MM.1S (cell line): ENCODE measurements at regions not wholly inside any gene's neighbourhood (a gene's known extent, or its start where the extent isn't known, plus 50 kb on each side); places are given as distances from the start of the nearest gene placed in this dataset.

ENCODE experiments used
- CTCF ChIP-seq: fragments of 300-600 bp; sonication (generic); IDR thresholded peaks from 2 replicates; pipeline ENCODE4 v1.5.1; 2016; ENCODE audit warnings: antibody characterized with exemption, low read length, mixed read lengths
- EZH2 ChIP-seq: fragments of 300-600 bp; sonication (generic); optimal IDR thresholded peaks from 2 replicates; pipeline ENCODE3; 2017; ENCODE audit warnings: low read depth, mild to moderate bottlenecking, antibody characterized with exemption, low read length, mixed read lengths
- EZH2phosphoT487 ChIP-seq: fragments of 300-600 bp; sonication (generic); IDR thresholded peaks from 2 replicates; pipeline ENCODE4 v1.6.1; 2018; ENCODE audit warnings: antibody characterized with exemption, low read length

DNA sequence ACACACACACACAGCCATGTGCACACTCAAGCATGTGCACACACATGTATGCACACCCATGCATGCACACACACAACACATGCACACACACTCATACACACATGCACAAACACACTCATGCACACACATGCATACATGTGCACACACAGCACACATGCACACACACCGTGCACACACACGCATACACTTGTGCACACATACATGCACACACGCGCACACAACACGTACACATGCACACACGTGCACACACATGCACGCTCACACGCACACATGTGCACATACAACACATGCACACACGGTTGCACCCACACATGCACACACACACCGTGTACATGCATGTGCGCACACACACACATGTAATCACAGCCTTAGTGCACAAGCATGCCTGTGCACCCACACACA lies 230.4 kb upstream of the GSE1 start:
- no peak for TF ChIP-seq CTCF
- TF ChIP-seq EZH2phosphoT487 = no peak
- TF ChIP-seq EZH2 = no peak
